Activated naive CD4-positive, alpha-beta T cell treated with Interleukin-2 at 50 U/mL for 16 hours (primary cell): ENCODE measurements at regions not wholly inside any gene's neighbourhood (a gene's known extent, or its start where the extent isn't known, plus 50 kb on each side); places are given as distances from the start of the nearest gene placed in this dataset.

Source experiments
- DNase-seq: peaks from one replicate; pipeline ENCODE4 v3.0.0-alpha.2; 2020

DNA sequence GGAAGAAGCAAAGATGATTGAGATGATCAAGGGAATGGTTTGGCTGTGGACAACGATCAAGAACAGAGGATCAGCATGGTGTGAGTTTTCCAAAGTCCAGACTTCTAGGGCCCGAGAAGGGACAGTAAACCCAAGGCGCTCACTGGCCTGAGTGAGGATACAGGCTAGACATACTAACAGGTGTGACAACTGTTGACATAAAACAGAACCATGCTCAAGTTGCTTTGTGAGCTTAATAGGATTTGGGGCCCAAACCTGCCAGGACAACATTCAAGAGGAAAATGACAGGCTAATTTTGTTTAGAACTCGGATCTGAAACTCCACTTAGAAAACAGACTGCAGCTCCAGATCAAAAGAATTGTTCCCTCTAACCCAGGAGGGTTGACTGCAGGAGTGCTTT is 68.1 kb upstream of the ACKR3 start:
- no peak for DNase-seq

DNA sequence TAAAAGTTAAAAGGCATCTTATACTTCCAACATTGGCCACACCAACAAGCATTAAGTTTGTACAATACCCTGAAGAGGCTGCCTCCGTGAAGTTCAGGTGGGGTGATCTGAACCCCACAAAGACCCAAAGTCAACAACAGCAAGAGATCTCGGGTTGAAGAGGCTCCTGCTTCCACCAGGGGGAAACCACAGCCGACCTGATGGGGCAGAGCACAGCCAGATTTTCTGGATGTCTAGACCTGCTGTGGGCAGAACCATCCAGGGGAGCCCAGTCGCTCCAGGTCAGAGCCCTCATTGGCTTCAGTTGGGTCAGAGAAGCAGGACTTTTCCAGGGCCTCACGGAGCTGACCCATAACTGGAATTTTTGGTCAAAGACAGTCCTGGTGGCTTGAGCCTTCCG is 66.5 kb upstream of the ACKR3 start:
- no peak for DNase-seq

DNA sequence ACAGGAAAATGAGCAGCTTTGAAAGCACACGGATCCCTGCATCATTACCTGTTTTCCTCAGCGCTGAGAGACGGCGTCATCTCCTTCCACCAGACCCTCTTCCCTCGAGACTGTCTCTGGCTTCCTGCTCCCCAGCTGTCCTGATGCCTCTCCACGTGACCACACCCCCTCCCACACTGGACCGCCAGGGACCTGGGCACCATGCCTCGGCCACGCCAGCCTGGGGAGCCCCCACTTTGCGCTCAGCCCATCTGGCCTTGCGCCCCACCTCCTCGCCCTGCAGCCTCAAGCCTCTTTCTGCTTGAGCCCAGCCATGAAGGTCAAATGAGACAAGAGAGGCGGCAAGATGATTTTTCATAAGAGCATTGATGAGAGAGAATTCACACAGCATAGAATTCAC is 66.0 kb upstream of the ACKR3 start:
- no peak for DNase-seq

DNA sequence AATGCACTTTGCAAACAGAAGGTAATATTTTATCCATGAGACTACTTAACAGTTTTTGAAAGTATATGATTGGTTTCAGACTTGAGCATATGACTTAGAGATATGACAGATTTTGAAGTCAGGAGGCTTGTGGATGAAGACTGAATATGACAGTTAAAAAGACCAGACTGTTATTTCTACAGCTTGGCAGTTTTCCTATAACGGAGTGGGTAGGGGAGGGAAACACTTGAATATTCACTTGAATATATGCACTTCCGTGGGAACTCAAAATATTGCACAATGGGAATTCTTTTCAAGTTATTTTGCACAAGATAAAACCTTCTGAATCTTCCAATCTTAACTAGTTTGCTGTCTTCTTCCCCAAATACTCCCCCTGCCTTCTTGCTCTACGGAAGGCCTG is 64.6 kb upstream of the ACKR3 start:
- DNase-seq: no peak

DNA sequence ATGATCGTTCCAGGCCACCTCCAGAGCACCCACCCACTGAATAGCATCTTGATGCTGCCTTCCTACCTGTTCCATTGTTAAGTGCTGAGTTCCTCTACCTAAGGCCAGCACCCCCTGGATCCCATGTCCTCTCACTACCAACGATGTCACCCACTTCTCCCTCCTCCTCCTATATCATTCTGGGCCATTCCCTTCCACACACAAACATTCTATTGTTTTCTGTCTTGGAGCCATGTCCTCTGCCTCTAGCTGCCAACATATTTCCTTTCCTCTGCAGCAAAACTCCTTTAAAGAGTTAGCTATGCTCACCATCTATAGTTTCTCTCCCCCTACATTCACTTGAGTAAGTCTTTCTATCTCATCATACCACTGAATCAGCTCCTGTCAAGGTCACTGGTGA is 64.0 kb upstream of the ACKR3 start:
- no peak for DNase-seq

DNA sequence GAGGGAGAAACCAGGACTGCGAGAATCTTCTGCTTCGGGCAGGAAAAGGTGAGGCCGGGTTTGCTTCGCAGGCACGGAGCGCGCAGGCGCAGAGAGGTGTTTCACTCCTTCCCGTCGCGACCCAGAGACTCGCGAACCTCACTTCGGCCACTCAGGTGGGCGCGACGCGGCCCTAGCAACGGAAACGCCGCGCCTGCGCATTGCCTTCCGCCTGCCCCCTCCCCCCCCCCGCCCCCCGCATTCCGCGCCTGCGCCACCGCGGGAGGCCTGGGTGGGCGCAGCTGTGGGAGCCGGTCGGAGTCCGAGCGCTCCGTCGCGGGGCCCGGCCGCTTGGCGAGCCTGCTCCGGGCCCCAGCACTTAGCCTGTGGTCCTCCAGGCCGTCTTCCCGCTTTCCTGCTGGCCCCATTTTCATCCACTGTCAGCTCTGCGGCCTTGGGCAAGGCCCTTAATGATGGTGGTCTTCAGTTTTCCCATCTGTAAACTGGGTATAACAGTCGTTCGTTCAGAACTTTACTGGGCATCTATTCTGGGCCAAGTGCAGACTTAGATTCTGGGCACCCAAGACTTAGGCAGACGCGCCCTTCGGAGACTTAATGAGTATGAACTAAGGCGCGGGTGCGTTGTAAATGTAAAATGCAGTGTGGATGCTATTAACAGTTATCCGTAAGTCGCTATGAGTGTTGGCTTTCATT is 62.1 kb upstream of the ACKR3 start:
- DNase-seq: peak; percentile 57

DNA sequence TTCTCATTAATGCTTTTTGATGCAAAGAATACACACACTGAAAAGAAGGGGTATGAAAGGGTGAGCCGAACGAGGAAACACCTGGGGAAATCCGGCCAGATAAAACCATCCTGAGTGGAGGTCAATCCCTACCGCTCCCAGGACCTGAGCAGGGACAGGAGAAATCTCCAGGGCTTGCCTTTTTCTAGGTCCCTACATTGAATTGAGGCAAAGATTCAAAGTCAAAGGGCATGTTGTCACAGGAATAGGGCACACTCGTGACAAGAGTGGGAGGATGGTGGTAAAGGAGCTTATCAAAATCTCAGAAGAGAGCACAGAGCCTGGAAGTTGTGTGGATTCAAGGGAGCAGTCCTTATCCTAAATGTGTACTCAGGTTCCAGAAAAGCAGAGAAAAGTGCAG is 61.2 kb upstream of the ACKR3 start:
- no peak for DNase-seq

DNA sequence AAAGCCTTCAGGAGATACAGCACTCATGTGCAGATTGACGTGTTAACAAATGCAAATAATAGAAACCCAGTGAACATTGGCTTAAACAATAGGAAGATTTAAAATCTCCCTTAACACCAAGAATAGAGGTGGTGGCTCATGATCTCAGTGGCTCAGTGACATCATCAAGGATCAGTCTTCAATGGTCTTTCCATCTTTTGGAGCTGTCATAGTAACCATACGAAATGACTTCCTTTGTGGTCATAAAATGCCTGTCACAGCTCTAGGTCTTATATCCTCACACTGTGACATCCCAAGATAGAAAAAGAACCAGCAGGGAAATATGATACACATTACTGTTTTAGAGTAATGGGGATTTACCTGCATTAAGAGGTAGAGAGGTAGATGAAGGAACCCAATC is 59.6 kb upstream of the ACKR3 start:
- DNase-seq: no peak

DNA sequence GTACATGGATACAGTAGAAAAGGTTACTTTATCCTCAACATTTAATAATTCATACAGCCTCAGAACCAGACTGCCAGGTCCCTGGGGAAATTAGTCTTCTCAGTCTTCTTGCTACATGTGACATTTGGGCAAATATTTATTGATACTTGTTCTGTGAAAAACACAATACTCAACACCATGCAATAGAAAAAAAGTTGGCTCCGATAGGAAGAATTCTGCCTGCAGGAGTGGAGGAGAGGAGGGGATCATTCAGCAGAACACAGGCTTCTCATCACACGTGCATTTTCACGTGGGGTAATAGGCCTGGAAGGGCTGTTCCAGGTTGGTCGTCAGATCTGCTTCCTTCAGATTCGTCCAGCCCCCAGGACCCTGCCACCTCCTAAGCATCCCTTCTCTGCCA is 58.4 kb upstream of the ACKR3 start:
- no peak for DNase-seq

DNA sequence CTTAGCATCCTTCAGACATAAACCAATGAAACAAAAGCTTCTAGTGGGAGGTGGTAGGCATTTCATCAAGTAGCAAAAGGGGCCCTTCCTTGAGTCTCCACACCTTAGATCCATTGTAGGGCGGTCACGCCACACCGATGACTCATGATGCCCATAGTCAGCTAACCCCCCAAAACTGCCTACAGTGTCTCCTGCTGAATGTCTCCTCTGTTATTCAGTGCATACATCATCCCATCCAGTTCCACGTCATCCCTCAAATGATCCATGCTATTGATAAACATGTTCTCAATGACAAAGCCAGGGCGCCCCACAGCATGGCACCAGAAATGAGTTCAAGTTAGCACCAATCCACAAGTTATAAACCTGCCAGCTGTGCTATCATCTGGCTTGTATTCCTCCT is 57.4 kb upstream of the ACKR3 start:
- DNase-seq: no peak

DNA sequence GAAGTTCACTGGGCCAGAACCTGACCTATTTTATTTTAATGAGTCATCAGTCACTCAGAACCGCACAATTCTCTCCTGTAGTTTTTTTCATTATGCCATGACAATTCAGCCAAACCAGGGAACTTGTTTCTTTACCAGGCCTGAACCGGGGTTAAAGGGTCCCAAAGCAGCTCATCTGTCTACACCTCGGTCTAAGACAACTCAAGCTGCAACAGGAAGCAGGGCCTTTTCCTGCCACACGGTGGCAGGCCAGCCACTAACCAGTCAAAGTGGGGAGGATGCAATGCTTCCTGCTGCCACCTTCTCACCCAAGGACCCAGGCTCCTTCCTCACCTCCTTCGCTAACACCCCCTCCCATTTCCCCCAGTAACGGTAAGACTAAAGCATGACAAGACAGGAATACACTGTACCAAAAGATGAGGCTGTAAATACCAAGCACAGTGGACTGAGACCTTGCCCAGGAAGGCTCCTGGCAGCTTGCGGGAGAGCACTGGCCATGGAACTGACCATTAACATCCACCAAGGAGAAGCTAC is 56.7 kb upstream of the ACKR3 start:
- DNase-seq: peak; percentile 71

DNA sequence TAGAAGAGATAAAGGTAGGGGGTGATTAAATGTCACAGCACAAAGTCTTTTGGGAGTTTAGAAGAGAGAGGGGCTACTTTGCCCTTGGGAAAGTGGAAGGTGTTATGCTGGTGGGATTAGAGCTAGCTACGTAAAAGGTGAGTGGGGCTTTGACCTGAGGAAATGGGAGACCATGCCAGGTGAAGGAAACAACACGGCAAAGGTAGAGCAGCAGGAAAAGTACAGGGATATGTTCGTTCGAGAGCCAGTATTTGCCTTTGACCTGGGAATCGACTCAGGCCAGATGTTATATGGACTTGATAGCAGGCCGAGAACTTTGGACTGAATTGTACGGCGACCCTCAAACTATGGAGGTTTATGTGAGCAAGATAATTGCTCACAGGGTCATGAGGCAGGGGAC is 55.7 kb upstream of the ACKR3 start:
- DNase-seq: no peak

DNA sequence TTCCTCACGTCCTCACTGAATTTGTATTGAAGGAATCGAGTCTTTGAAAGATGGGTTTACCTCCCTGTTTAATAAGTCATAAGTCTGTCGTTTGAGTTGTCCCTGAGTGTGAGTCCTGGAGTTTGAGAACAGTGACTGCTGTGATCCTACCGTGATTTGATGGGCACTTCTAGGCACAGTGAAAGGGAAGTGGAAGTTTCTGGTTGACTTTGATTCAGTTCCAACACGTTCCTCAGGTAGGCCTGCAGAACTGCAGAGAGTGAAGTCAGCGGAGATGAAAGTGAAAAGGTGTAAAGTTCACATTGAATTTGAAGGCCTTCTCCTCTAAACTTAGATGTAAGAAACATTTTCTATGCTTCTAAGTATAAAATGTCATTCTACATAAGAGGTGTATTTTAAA is 52.9 kb upstream of the ACKR3 start:
- no peak for DNase-seq

DNA sequence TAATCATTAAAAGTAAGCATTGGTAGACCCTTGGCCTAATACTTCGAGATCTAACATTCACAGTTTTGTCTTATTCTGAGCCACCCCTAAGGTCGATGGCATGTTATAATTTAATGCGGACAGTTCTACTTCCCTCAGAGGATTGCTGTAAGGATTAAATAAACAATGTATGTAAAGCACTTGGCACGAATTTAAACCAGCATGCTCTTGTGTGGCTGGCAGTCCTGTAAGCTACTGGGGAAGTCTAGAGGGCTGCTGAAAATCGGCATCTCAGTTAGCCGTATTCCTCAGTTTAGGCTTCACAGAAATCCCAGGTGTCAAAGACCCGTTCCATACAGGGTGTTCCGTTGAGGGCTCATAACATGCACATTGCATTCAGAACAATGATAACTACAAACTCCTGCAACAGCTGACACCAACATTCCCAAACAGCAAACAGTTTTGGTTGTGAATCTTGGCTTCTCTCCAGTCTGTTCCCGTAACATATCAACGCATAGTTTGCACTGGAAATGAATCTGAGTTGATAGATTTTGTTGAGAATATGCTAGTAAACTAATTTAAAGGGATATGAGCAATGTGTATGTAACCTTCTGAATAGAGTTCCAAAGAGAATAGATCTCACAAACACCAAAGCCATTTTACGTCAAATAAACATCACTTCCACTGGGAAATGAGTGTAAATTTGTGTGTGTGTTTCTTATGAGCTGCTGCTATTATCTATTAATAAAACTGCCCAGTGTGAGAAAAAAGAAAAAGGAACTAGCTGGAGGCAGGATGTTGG is 52.2 kb upstream of the ACKR3 start:
- DNase-seq: no peak
